Heart left ventricle (tissue), 16 donors: ENCODE measurements at regions not wholly inside any gene's neighbourhood (a gene's known extent, or its start where the extent isn't known, plus 50 kb on each side); places are given as distances from the start of the nearest gene placed in this dataset.
A peak's percentile ranks its signal among the peaks of the same experiment; 100 is the strongest.

Experiments
- ATAC-seq, 4 donors: fragments of 200-7000 bp; cut with Tn5 transposase; one replicate each; pipeline ENCODE4 v1.9.1; 2020 to 2022; ENCODE audit warnings: moderate library complexity in 4 of 4, mild to moderate bottlenecking in 3 of 4, moderate number of reproducible peaks in 1 of 4
- DNase-seq, 5 donors: peaks; one replicate each; pipeline ENCODE4 v3.0.0-alpha.2; 2020
- H3K27ac ChIP-seq, 12 donors: fragments of 200-600 bp; sonication (generic) in 4 of 12; one replicate each; pipeline versions ENCODE4 v1.5.0 to v1.8.0; 2016 to 2022; ENCODE audit warnings: mild to moderate bottlenecking in 2 of 12
- H3K27me3 ChIP-seq, 9 donors: fragments of 200-600 bp; sonication (generic) in 2 of 9; one replicate each; pipeline versions ENCODE4 v1.5.1 to v1.8.0; 2016 to 2022; ENCODE audit warnings: mild to moderate bottlenecking in 3 of 9
- H3K36me3 ChIP-seq, 9 donors: fragments of 200-600 bp; sonication (generic) in 2 of 9; one replicate each; pipeline versions ENCODE4 v1.5.0 to v1.8.0; 2018 to 2022; ENCODE audit warnings: mild to moderate bottlenecking in 2 of 9
- H3K4me1 ChIP-seq, 12 donors: fragments of 200-600 bp; sonication (generic) in 4 of 12; one replicate each; pipeline versions ENCODE4 v1.5.0 to v1.8.0; 2016 to 2022; ENCODE audit warnings: mild to moderate bottlenecking in 3 of 12
- H3K4me3 ChIP-seq, 12 donors: fragments of 200-600 bp; sonication (generic) in 4 of 12; one replicate each; pipeline versions ENCODE4 v1.5.0 to v1.8.0; 2017 to 2022; ENCODE audit warnings: mild to moderate bottlenecking in 9 of 12, moderate library complexity in 4 of 12
- H3K9me3 ChIP-seq, 12 donors: fragments of 200-600 bp; sonication (generic) in 4 of 12; one replicate each; pipeline versions ENCODE4 v1.5.0 to v1.8.0; 2016 to 2022; ENCODE audit warnings: mild to moderate bottlenecking in 1 of 12
- POLR2A ChIP-seq, 2 donors: fragments of 450-650 bp; IDR thresholded peaks; one replicate each; pipeline ENCODE4 v1.6.1; 2017; ENCODE audit warnings: antibody characterized with exemption in 2 of 2, mild to moderate bottlenecking in 2 of 2, moderate library complexity in 2 of 2
- WGBS, 4 donors: extraction: QIAGEN DNeasy Blood & Tissue Kit in 2 of 4; methylation state at CpG; one replicate each; pipeline versions ENCODE4 v1.1.5 to v1.1.7; 2013 to 2018; 5-methylcytosine and 5-hydroxymethylcytosine counted together
- intact Hi-C, 10 donors: fragments of 100-400 bp; cut with DNase I; formaldehyde crosslinking; loops; one replicate each; pipeline versions ENCODE4 v1.11.1 to v1.14.2; 2022
- TF ChIP-seq, protein P1 (sequence below), 12 donors: fragments of 200-600 bp; sonication (generic) in 4 of 12; IDR thresholded peaks; one replicate each; pipeline versions ENCODE4 v1.5.0 to v1.8.0; 2018 to 2022; ENCODE audit warnings: antibody characterized with exemption in 12 of 12, mild to moderate bottlenecking in 5 of 12
- donor health status: ischemic (EF 13 %, LVEDD 7.1; RV severe dilation, severe dysfunction).
- donor health status: healthy with polysubstance abuse.
- donor health status: DM: no; HTN: yes; CAD: no.
- donor health status: DM: no; HTN: no; CAD: no.
- donor health status: ischemic (EF 25% LVEDD 6.9; RV normal size, moderate dysfunction).
- donor health status: ischemic (EF 25% LVEDD 5.7; RV mildly dilated, moderate dysfunction).
- donor health status: healthy.
- donor health status: DM: yes; HTN: yes; CAD: no.
- donor health status: ischemic (EF 35%, LVEDD 5.7; RV mildly dilated, moderate dysfunction).
- donor health status: nonischemic (EF 11% LVEDD 7.7; RV severe dilation, severe dysfunction).
- donor health status: DM: yes; HTN: yes; CAD: no.
- donor health status: PGD.
- donor health status: ischemic (EF 29% LVEDD 5.4; RV normal size, mild dysfunction).
- donor health status: nonischemic (EF 23%, LVEDD 6.1; RV moderate dilation, normal function).

DNA sequence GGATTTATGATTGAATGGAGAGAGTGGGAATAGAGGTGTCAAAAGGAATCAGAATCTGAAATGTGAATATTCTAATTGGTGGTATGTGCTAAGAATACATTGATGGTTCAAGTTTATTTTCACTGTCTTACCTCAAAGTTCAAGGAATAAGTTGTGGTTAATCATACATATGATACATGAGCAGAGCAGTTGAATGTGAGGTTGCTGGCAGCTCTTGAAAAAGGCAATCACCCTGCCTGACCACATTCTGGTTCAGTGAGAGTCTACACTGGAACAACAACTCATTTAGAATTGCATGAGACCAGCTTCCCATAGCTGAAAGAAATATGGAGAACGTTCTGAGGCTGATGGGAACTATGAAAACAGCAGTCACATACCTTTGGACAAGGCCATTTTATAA lies 68.3 kb upstream of the ARHGAP29 start:
- no peak overlapping the region for H3K4me3 ChIP-seq
- H3K27me3 ChIP-seq: no peaks in the 10 kb centered on the region
- H3K4me1 ChIP-seq: peaks cover 0 to 51% (median 21%) of the 10 kb centered on the region in 12 donors
- ATAC-seq (no peak), DNase-seq (no peak)
- H3K36me3 ChIP-seq: no peaks in the 10 kb centered on the region
- no peaks in the 10 kb centered on the region for H3K9me3 ChIP-seq
- WGBS, 4 donors: 83 to 95% (median 91%) methylated on average over 1 of the region's 1 CpG
- TF ChIP-seq, protein P1, sequence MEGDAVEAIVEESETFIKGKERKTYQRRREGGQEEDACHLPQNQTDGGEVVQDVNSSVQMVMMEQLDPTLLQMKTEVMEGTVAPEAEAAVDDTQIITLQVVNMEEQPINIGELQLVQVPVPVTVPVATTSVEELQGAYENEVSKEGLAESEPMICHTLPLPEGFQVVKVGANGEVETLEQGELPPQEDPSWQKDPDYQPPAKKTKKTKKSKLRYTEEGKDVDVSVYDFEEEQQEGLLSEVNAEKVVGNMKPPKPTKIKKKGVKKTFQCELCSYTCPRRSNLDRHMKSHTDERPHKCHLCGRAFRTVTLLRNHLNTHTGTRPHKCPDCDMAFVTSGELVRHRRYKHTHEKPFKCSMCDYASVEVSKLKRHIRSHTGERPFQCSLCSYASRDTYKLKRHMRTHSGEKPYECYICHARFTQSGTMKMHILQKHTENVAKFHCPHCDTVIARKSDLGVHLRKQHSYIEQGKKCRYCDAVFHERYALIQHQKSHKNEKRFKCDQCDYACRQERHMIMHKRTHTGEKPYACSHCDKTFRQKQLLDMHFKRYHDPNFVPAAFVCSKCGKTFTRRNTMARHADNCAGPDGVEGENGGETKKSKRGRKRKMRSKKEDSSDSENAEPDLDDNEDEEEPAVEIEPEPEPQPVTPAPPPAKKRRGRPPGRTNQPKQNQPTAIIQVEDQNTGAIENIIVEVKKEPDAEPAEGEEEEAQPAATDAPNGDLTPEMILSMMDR (IDR thresholded peaks at IDR 0.05): no peak
- TF ChIP-seq POLR2A (IDR thresholded peaks at IDR 0.05): no peak
- intact Hi-C loops: no loop called here
- H3K27ac ChIP-seq: peak overlapping the region in 3 of 12 donors; percentile 1 to 35 (median 31)

GRCh38 chr1:94304553-94304952 lies 67.2 kb upstream of the ARHGAP29 start:
- Histone ChIP-seq H3K27me3 (no peaks in the 10 kb centered on the region), H3K9me3 (no peaks in the 10 kb centered on the region), H3K4me1 (peaks cover 0 to 57% (median 32%) of the 10 kb centered on the region in 12 donors), H3K4me3 (no peak overlapping the region), H3K27ac (no peak overlapping the region), H3K36me3 (no peaks in the 10 kb centered on the region)
- no peak for DNase-seq
- TF ChIP-seq, protein P1 (IDR thresholded peaks at IDR 0.05): no peak
- TF ChIP-seq POLR2A (IDR thresholded peaks at IDR 0.05): no peak
- no peak for ATAC-seq
- 88 to 100% (median 96%) methylated on average over 1 of the region's 1 CpG for WGBS, 4 donors
- intact Hi-C loops: loop anchor here in 1 of 10 donors (5.0 kb wide), 1 partner anchor 47 kb away; no protein-coding TSS in a partner anchor

GRCh38 chr1:94303005-94303404 lies 65.6 kb upstream of the ARHGAP29 start:
- peaks cover 2 to 61% (median 45%) of the 10 kb centered on the region in 12 donors for H3K4me1 ChIP-seq
- WGBS, 4 donors: 31 to 60% (median 50%) methylated on average over 1 of the region's 1 CpG
- intact Hi-C loops: loop anchor here in 1 of 10 donors (5.0 kb wide), 1 partner anchor 46 kb away; no protein-coding TSS in a partner anchor

GRCh38 chr1:94302497-94302896 lies 65.1 kb upstream of the ARHGAP29 start:
- H3K27me3 ChIP-seq: no peaks in the 10 kb centered on the region
- peak overlapping the region in 1 of 12 donors; percentile 1 for H3K27ac ChIP-seq
- no peak for ATAC-seq
- H3K36me3 ChIP-seq: no peaks in the 10 kb centered on the region
- no peak for DNase-seq
- no peak overlapping the region for H3K4me3 ChIP-seq
- intact Hi-C loops: loop anchor here in 1 of 10 donors (5.0 kb wide), 1 partner anchor 45 kb away; no protein-coding TSS in a partner anchor
- peaks cover 2 to 66% (median 47%) of the 10 kb centered on the region in 12 donors for H3K4me1 ChIP-seq
- TF ChIP-seq, protein P1 (IDR thresholded peaks at IDR 0.05): no peak
- no peak for TF ChIP-seq POLR2A (IDR thresholded peaks at IDR 0.05)
- no peaks in the 10 kb centered on the region for H3K9me3 ChIP-seq
- 94 to 97% (median 96%) methylated on average over 6 of the region's 6 CpGs for WGBS, 4 donors

More at GRCh38 chr1:94303005-94303404, 65.6 kb upstream of the ARHGAP29 start:
- Histone ChIP-seq H3K36me3 (no peaks in the 10 kb centered on the region), H3K9me3 (no peaks in the 10 kb centered on the region), H3K27ac (peak overlapping the region in 1 of 12 donors; percentile 1), H3K4me3 (no peak overlapping the region), H3K27me3 (no peaks in the 10 kb centered on the region)
- DNase-seq: no peak
- TF ChIP-seq, protein P1 (IDR thresholded peaks at IDR 0.05): no peak
- no peak for TF ChIP-seq POLR2A (IDR thresholded peaks at IDR 0.05)
- peak in 1 of 4 donors; percentile 49 for ATAC-seq
